ENCODE measurements at regions not wholly inside any gene's neighbourhood (a gene's known extent, or its start where the extent isn't known, plus 50 kb on each side); places are given as distances from the start of the nearest gene placed in this dataset.

- H3K36me3 ChIP-seq (replicated peaks in 1 of 2; ENCODE audit: control insufficient read depth in 1 of 2, insufficient read depth in 2 of 2, low read length in 2 of 2), result no peaks in the 10 kb centered on the region
- no peak overlapping the region for H3K27ac Mint-ChIP-seq
- TF ChIP-seq CTCF (IDR thresholded peaks at IDR 0.05), result no peak
- no peak for DNase-seq
- no peaks in the 10 kb centered on the region for H3K79me2 ChIP-seq (ENCODE audit: insufficient read depth, low read length)
- no peaks in the 10 kb centered on the region for H3K36me3 Mint-ChIP-seq
- H3K4me3 ChIP-seq (replicated peaks in 1 of 3; ENCODE audit: low read depth in 2 of 3, low read length in 3 of 3), result no peak overlapping the region
- H3K4me2 ChIP-seq (replicated peaks; ENCODE audit: extremely low read depth, low read length, poor library complexity, severe bottlenecking), result no peak overlapping the region
- H3K4me1 Mint-ChIP-seq, result no peaks in the 10 kb centered on the region
- H3K9ac ChIP-seq (ENCODE audit: insufficient read depth, low read length, poor library complexity, severe bottlenecking), result no peak overlapping the region
- intact Hi-C loops (cut with micrococcal nuclease), result no loop called here
- no peaks in the 10 kb centered on the region for H3K27me3 Mint-ChIP-seq (ENCODE audit: low read depth in 3 of 3)
- no peak overlapping the region for H3K4me3 Mint-ChIP-seq
- H3K27ac ChIP-seq (ENCODE audit: low read depth in 1 of 2, low read length in 2 of 2), result no peak overlapping the region
- no peaks in the 10 kb centered on the region for H3K9me3 ChIP-seq (replicated peaks in 1 of 2; ENCODE audit: control insufficient read depth in 1 of 2, insufficient read depth in 1 of 2, low read length in 2 of 2)
- WGBS (ENCODE audit: insufficient coverage), result no CpG with 5 or more reads among the region's 1 CpG
- peaks cover 0 to 2% (median 0%) of the 10 kb centered on the region in 7 donors for H3K9me3 Mint-ChIP-seq
- H2AFZ ChIP-seq (ENCODE audit: insufficient read depth, low read depth, low read length, poor library complexity, severe bottlenecking), result no peak overlapping the region
- no peaks in the 10 kb centered on the region for H3K4me1 ChIP-seq (ENCODE audit: control insufficient read depth in 1 of 2, insufficient read depth in 2 of 2, low read length in 2 of 2)
- H4K20me1 ChIP-seq (ENCODE audit: insufficient read depth, low read length), result no peaks in the 10 kb centered on the region
- no peaks in the 10 kb centered on the region for H3K27me3 ChIP-seq (ENCODE audit: control insufficient read depth in 2 of 2, insufficient read depth in 2 of 2, low read length in 2 of 2)
Measured at GRCh38 chr7:49166441-49166840, 242.1 kb downstream of the CDC14C start.

GRCh38 chr7:49172639-49173038, 248.3 kb downstream of the CDC14C start:
- Histone ChIP-seq H3K27me3 (ENCODE audit: control insufficient read depth in 2 of 2, insufficient read depth in 2 of 2, low read length in 2 of 2) (no peaks in the 10 kb centered on the region), H3K9me3 (replicated peaks in 1 of 2; ENCODE audit: control insufficient read depth in 1 of 2, insufficient read depth in 1 of 2, low read length in 2 of 2) (no peaks in the 10 kb centered on the region), H3K4me2 (replicated peaks; ENCODE audit: extremely low read depth, low read length, poor library complexity, severe bottlenecking) (no peak overlapping the region), H3K4me3 (replicated peaks in 1 of 3; ENCODE audit: low read depth in 2 of 3, low read length in 3 of 3) (no peak overlapping the region), H4K20me1 (ENCODE audit: insufficient read depth, low read length) (no peaks in the 10 kb centered on the region), H3K36me3 (replicated peaks in 1 of 2; ENCODE audit: control insufficient read depth in 1 of 2, insufficient read depth in 2 of 2, low read length in 2 of 2) (no peaks in the 10 kb centered on the region), H3K4me1 (ENCODE audit: control insufficient read depth in 1 of 2, insufficient read depth in 2 of 2, low read length in 2 of 2) (no peaks in the 10 kb centered on the region), H3K79me2 (ENCODE audit: insufficient read depth, low read length) (no peaks in the 10 kb centered on the region), H3K9ac (ENCODE audit: insufficient read depth, low read length, poor library complexity, severe bottlenecking) (no peak overlapping the region), H2AFZ (ENCODE audit: insufficient read depth, low read depth, low read length, poor library complexity, severe bottlenecking) (no peak overlapping the region), H3K27ac (ENCODE audit: low read depth in 1 of 2, low read length in 2 of 2) (no peak overlapping the region)
- intact Hi-C loops (cut with micrococcal nuclease), result no loop called here
- no peak overlapping the region for H3K27ac Mint-ChIP-seq
- no peaks in the 10 kb centered on the region for H3K4me1 Mint-ChIP-seq
- H3K9me3 Mint-ChIP-seq, result peaks cover 0 to 2% (median 0%) of the 10 kb centered on the region in 7 donors
- H3K27me3 Mint-ChIP-seq (ENCODE audit: low read depth in 3 of 3), result peaks cover 0 to 2% (median 0%) of the 10 kb centered on the region in 3 donors
- H3K36me3 Mint-ChIP-seq, result no peaks in the 10 kb centered on the region
- no CpG with 5 or more reads among the region's 1 CpG for WGBS (ENCODE audit: insufficient coverage)
- H3K4me3 Mint-ChIP-seq, result no peak overlapping the region
- no peak for DNase-seq
- no peak for TF ChIP-seq CTCF (IDR thresholded peaks at IDR 0.05)
